Liver (tissue), 7 donors: ENCODE measurements at regions not wholly inside any gene's neighbourhood (a gene's known extent, or its start where the extent isn't known, plus 50 kb on each side); places are given as distances from the start of the nearest gene placed in this dataset.

Experiments used
- DNase-seq: peaks from one replicate; pipeline ENCODE4 v3.0.0-alpha.2; 2017; ENCODE audit warnings: low spot score
- H3K27ac ChIP-seq, 2 donors: one replicate each; pipeline ENCODE4 v1.7.0; 2013; ENCODE audit warnings: inconsistent platforms in 2 of 2, low read length in 2 of 2, control low read depth in 1 of 2, low read depth in 1 of 2, mild to moderate bottlenecking in 1 of 2
- H3K27me3 ChIP-seq, 4 donors: one replicate each; pipeline versions ENCODE4 v1.6.1 to v1.7.0; 2013; ENCODE audit warnings: low read length in 3 of 4, inconsistent platforms in 1 of 4, mild to moderate bottlenecking in 1 of 4, moderate library complexity in 1 of 4; ENCODE audit not compliant: control insufficient read depth in 4 of 4, insufficient read depth in 4 of 4
- H3K36me3 ChIP-seq, 4 donors: one replicate each; pipeline versions ENCODE4 v1.6.1 to v1.7.0; 2013; ENCODE audit warnings: low read length in 3 of 4, mild to moderate bottlenecking in 3 of 4, low read depth in 1 of 4, moderate library complexity in 1 of 4; ENCODE audit not compliant: control insufficient read depth in 4 of 4, insufficient read depth in 3 of 4
- H3K4me1 ChIP-seq, 4 donors: one replicate each; pipeline versions ENCODE4 v1.6.1 to v1.7.0; 2013; ENCODE audit warnings: low read length in 3 of 4, mild to moderate bottlenecking in 3 of 4, moderate library complexity in 1 of 4; ENCODE audit not compliant: control insufficient read depth in 4 of 4, insufficient read depth in 4 of 4
- H3K4me3 ChIP-seq, 3 donors: one replicate each; pipeline versions ENCODE4 v1.6.1 to v1.7.0; 2013; ENCODE audit warnings: low read length in 3 of 3, control low read depth in 1 of 3, low read depth in 1 of 3, mild to moderate bottlenecking in 1 of 3
- H3K9ac ChIP-seq, 2 donors: one replicate each; pipeline ENCODE4 v1.7.0; 2013; ENCODE audit warnings: low read length in 2 of 2, mild to moderate bottlenecking in 2 of 2, moderate library complexity in 2 of 2, control low read depth in 1 of 2, low read depth in 1 of 2
- H3K9me3 ChIP-seq, 4 donors: one replicate each; pipeline versions ENCODE4 v1.6.1 to v1.7.0; 2013; ENCODE audit warnings: low read length in 3 of 4; ENCODE audit not compliant: control insufficient read depth in 4 of 4
- EGR1 ChIP-seq, 2 donors: IDR thresholded peaks; 2 replicates each; pipeline ENCODE4 v1.6.1; 2016 to 2018; ENCODE audit warnings: antibody characterized with exemption in 2 of 2, low read depth in 2 of 2
- FOXA1 ChIP-seq: IDR thresholded peaks from 2 replicates; pipeline ENCODE4 v1.6.1; 2016; ENCODE audit warnings: antibody characterized with exemption
- FOXA2 ChIP-seq: IDR thresholded peaks from 2 replicates; pipeline ENCODE4 v1.6.1; 2016; ENCODE audit warnings: antibody characterized with exemption
- GABPA ChIP-seq, 2 donors: IDR thresholded peaks in 1 of 2; conservative IDR thresholded peaks in 1 of 2; 2 replicates each; pipeline ENCODE4 v1.6.1; 2016; ENCODE audit warnings: antibody characterized with exemption in 2 of 2, mild to moderate bottlenecking in 1 of 2, moderate library complexity in 1 of 2
- HNF4A ChIP-seq, 2 donors: conservative IDR thresholded peaks; 2 replicates each; pipeline ENCODE4 v1.6.1; 2016; ENCODE audit warnings: antibody characterized with exemption in 2 of 2, mild to moderate bottlenecking in 2 of 2
- HNF4G ChIP-seq: IDR thresholded peaks from 2 replicates; pipeline ENCODE4 v1.6.1; 2016; ENCODE audit warnings: antibody characterized with exemption
- JUND ChIP-seq, 2 donors: IDR thresholded peaks; 2 replicates each; pipeline ENCODE4 v1.6.1; 2016; ENCODE audit warnings: antibody characterized with exemption in 2 of 2
- RAD21 ChIP-seq, 2 donors: IDR thresholded peaks; 2 replicates each; pipeline ENCODE4 v1.6.1; 2016; ENCODE audit warnings: antibody characterized with exemption in 2 of 2, mild to moderate bottlenecking in 2 of 2
- RXRA ChIP-seq, 2 donors: IDR thresholded peaks; 2 replicates each; pipeline ENCODE4 v1.6.1; 2017 to 2018; ENCODE audit warnings: antibody characterized with exemption in 2 of 2, mild to moderate bottlenecking in 1 of 2
- SP1 ChIP-seq: IDR thresholded peaks from 2 replicates; pipeline ENCODE4 v1.6.1; 2018; ENCODE audit warnings: antibody characterized with exemption, mild to moderate bottlenecking
- YY1 ChIP-seq: IDR thresholded peaks from 2 replicates; pipeline ENCODE4 v1.6.1; 2016; ENCODE audit warnings: antibody characterized with exemption, mild to moderate bottlenecking
- WGBS: extraction: QIAGEN DNeasy Blood & Tissue Kit; methylation state at CpG from one replicate; pipeline ENCODE4 v1.1.7; 2013; 5-methylcytosine and 5-hydroxymethylcytosine counted together
- TF ChIP-seq, protein P1 (sequence below): IDR thresholded peaks from 2 replicates; pipeline ENCODE4 v1.6.1; 2016; ENCODE audit warnings: antibody characterized with exemption
- TF ChIP-seq, protein P2 (sequence below): IDR thresholded peaks from 2 replicates; pipeline ENCODE4 v1.6.1; 2016; ENCODE audit warnings: antibody characterized with exemption
- TF ChIP-seq, protein P3 (sequence below): IDR thresholded peaks from 2 replicates; pipeline ENCODE4 v1.6.1; 2016; ENCODE audit warnings: antibody characterized with exemption, mild to moderate bottlenecking
- donor health status: healthy.
- donor health status: healthy.
- donor health status: healthy.
- donor health status: healthy.

DNA sequence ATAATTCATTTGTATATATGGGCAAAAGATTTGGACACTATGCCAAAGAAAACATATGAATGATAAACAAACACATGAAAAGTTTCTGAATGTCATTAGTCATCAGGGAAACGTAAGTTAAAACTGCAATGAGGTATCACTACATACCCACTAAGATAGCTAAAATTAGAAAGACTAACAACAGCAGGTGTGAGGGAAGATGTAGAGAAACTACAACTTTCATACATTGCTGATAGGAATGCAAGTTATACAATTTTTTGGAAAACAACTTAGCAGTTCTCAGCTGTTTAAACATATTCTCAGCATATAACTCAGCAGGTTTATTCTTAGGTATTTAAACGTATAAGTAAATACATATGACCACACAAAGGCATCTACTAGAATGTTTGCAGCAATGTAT, 563.5 kb upstream of the KLHL29 start:
- DNase-seq = no peak
- H3K4me1 ChIP-seq = no peaks in the 10 kb centered on the region
- no peak overlapping the region for H3K4me3 ChIP-seq
- no peaks in the 10 kb centered on the region for H3K9me3 ChIP-seq
- 71% methylated on average over 2 of the region's 2 CpGs for WGBS
- no peaks in the 10 kb centered on the region for H3K27me3 ChIP-seq
- H3K36me3 ChIP-seq = no peaks in the 10 kb centered on the region
- H3K27ac ChIP-seq = no peak overlapping the region
- no peak overlapping the region for H3K9ac ChIP-seq
- no peak for TF ChIP-seq FOXA2
- TF ChIP-seq, protein P1, sequence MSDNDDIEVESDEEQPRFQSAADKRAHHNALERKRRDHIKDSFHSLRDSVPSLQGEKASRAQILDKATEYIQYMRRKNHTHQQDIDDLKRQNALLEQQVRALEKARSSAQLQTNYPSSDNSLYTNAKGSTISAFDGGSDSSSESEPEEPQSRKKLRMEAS = no peak
- no peak for TF ChIP-seq GABPA (IDR thresholded peaks at IDR 0.05 in 1 of 2, conservative IDR thresholded peaks at IDR 0.05 in 1 of 2)
- TF ChIP-seq FOXA1 = no peak
- TF ChIP-seq RAD21 (IDR thresholded peaks at IDR 0.05) = no peak

DNA sequence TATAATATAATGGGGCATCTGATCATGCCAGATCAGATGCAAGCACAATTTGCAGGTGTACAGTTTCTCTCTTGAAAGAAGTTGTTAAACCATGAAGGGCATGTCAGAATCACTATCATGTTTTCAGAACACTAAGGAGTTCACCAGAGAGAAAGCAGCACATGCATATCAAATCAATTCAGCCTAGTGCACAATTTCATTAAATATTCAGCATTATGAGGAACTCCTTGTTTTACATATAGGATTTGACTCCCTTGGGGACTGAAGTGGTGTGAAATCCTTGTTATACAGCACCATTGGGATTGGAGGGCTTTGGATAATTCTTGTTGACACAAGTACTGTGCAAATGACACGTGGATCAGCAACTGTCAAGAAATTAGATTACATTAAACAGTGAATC, 562.1 kb upstream of the KLHL29 start:
- H3K27me3 ChIP-seq = no peaks in the 10 kb centered on the region
- no peaks in the 10 kb centered on the region for H3K36me3 ChIP-seq
- TF ChIP-seq FOXA2 = no peak
- no peak for TF ChIP-seq FOXA1
- no peak for TF ChIP-seq JUND (IDR thresholded peaks at IDR 0.05)
- TF ChIP-seq, protein P2, sequence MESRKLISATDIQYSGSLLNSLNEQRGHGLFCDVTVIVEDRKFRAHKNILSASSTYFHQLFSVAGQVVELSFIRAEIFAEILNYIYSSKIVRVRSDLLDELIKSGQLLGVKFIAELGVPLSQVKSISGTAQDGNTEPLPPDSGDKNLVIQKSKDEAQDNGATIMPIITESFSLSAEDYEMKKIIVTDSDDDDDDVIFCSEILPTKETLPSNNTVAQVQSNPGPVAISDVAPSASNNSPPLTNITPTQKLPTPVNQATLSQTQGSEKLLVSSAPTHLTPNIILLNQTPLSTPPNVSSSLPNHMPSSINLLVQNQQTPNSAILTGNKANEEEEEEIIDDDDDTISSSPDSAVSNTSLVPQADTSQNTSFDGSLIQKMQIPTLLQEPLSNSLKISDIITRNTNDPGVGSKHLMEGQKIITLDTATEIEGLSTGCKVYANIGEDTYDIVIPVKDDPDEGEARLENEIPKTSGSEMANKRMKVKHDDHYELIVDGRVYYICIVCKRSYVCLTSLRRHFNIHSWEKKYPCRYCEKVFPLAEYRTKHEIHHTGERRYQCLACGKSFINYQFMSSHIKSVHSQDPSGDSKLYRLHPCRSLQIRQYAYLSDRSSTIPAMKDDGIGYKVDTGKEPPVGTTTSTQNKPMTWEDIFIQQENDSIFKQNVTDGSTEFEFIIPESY = no peak
- TF ChIP-seq HNF4G = no peak
- no peak for TF ChIP-seq SP1
- no peak for TF ChIP-seq RXRA (IDR thresholded peaks at IDR 0.05)
- no peak for TF ChIP-seq GABPA (IDR thresholded peaks at IDR 0.05 in 1 of 2, conservative IDR thresholded peaks at IDR 0.05 in 1 of 2)
- TF ChIP-seq HNF4A (conservative IDR thresholded peaks at IDR 0.05) = no peak
- no peak for TF ChIP-seq EGR1 (IDR thresholded peaks at IDR 0.05; ENCODE audit: low read depth in 2 of 2)
- TF ChIP-seq, protein P1 = no peak
- no peak for TF ChIP-seq RAD21 (IDR thresholded peaks at IDR 0.05)
- TF ChIP-seq YY1 = no peak
- TF ChIP-seq, protein P3, sequence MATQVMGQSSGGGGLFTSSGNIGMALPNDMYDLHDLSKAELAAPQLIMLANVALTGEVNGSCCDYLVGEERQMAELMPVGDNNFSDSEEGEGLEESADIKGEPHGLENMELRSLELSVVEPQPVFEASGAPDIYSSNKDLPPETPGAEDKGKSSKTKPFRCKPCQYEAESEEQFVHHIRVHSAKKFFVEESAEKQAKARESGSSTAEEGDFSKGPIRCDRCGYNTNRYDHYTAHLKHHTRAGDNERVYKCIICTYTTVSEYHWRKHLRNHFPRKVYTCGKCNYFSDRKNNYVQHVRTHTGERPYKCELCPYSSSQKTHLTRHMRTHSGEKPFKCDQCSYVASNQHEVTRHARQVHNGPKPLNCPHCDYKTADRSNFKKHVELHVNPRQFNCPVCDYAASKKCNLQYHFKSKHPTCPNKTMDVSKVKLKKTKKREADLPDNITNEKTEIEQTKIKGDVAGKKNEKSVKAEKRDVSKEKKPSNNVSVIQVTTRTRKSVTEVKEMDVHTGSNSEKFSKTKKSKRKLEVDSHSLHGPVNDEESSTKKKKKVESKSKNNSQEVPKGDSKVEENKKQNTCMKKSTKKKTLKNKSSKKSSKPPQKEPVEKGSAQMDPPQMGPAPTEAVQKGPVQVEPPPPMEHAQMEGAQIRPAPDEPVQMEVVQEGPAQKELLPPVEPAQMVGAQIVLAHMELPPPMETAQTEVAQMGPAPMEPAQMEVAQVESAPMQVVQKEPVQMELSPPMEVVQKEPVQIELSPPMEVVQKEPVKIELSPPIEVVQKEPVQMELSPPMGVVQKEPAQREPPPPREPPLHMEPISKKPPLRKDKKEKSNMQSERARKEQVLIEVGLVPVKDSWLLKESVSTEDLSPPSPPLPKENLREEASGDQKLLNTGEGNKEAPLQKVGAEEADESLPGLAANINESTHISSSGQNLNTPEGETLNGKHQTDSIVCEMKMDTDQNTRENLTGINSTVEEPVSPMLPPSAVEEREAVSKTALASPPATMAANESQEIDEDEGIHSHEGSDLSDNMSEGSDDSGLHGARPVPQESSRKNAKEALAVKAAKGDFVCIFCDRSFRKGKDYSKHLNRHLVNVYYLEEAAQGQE = no peak
- WGBS = 55% methylated on average over 1 of the region's 1 CpG
- no peaks in the 10 kb centered on the region for H3K4me1 ChIP-seq
- no peak overlapping the region for H3K9ac ChIP-seq
- no peak overlapping the region for H3K27ac ChIP-seq
- no peaks in the 10 kb centered on the region for H3K9me3 ChIP-seq
- H3K4me3 ChIP-seq = no peak overlapping the region
- DNase-seq = no peak
